GM12878 (cell line): ENCODE measurements at regions not wholly inside any gene's neighbourhood (a gene's known extent, or its start where the extent isn't known, plus 50 kb on each side); places are given as distances from the start of the nearest gene placed in this dataset.

Experiments
- ATAC-seq: fragments of 200-7000 bp; cut with Tn5 transposase; 3 replicates; pipeline ENCODE4 v1.9.1; 2020; ENCODE audit warnings: mild to moderate bottlenecking, moderate library complexity
- BruUV-seq: library from RNA; stranded (reverse); fragments of 400-500 nt; replicated peaks from 2 replicates; lab custom pipeline; 2021; lab: Mats Ljungman, UMichigan
- CTCF ChIA-PET: fragments of 300-600 bp; sonication (Branson Sonifier 250); formaldehyde crosslinking; extraction: SDS; loops from one replicate; lab custom pipeline; 2021; ENCODE audit warnings: inconsistent platforms; lab: Yijun Ruan, JAX
- POLR2A ChIA-PET: fragments of 350-600 bp; formaldehyde crosslinking; extraction: SDS; loops from one replicate; lab custom pipeline; 2021; ENCODE audit warnings: inconsistent platforms; lab: Charles Lee
- RAD21 ChIA-PET: fragments of 300-600 bp; sonication (Branson Sonifier 250); formaldehyde crosslinking; loops from one replicate; lab custom pipeline; 2023; ENCODE audit warnings: antibody characterized with exemption; ENCODE audit not compliant: unreplicated experiment; lab: Charles Lee
- SMC1A ChIA-PET: fragments of 300-600 bp; sonication (Branson Sonifier 250); formaldehyde crosslinking; loops from one replicate; lab custom pipeline; 2023; ENCODE audit not compliant: unreplicated experiment, uncharacterized antibody; lab: Charles Lee
- DNase-seq: peaks from one replicate; pipeline ENCODE4 v3.0.0-alpha.2; 2011; ENCODE audit warnings: low read depth, low spot score
- FAIRE-seq: peaks from 3 replicates; lab custom pipeline; 2011; peaks lifted over from hg19 to GRCh38; lab: Jason Lieb, UNC
- H2AFZ ChIP-seq: 2 replicates; pipeline ENCODE4 v1.6.0; 2011; ENCODE audit warnings: low read depth, low read length, control low read depth; ENCODE audit not compliant: control insufficient read depth
- H3K27ac ChIP-seq: 2 replicates; pipeline ENCODE4 v1.5.1; 2011; ENCODE audit warnings: control low read depth; ENCODE audit not compliant: control insufficient read depth, insufficient read depth
- H3K27me3 ChIP-seq, 2 experiments: replicated peaks in 1 of 2; 2 replicates each; pipeline versions ENCODE4 v1.6.0 to v1.6.1; 2011; ENCODE audit warnings: low read length in 1 of 2; ENCODE audit not compliant: control insufficient read depth in 2 of 2, insufficient read depth in 2 of 2
- H3K36me3 ChIP-seq, 2 experiments: 2 replicates each; pipeline ENCODE4 v1.5.1; 2011; ENCODE audit warnings: low read length in 1 of 2; ENCODE audit not compliant: control insufficient read depth in 2 of 2, insufficient read depth in 2 of 2
- H3K4me1 ChIP-seq: 2 replicates; pipeline ENCODE4 v1.6.1; 2011; ENCODE audit warnings: mild to moderate bottlenecking, low read length, moderate library complexity, mixed read lengths; ENCODE audit not compliant: control insufficient read depth, insufficient read depth
- H3K4me2 ChIP-seq: 2 replicates; pipeline ENCODE4 v1.6.0; 2011; ENCODE audit warnings: control low read depth; ENCODE audit not compliant: control insufficient read depth, insufficient read depth
- H3K4me3 ChIP-seq: fragments of 200-600 bp; sonication (generic); 2 replicates; pipeline ENCODE4 v1.5.1; 2016
- H3K79me2 ChIP-seq: 2 replicates; pipeline ENCODE4 v1.6.0; 2011; ENCODE audit warnings: low read length; ENCODE audit not compliant: control insufficient read depth, insufficient read depth
- H3K9ac ChIP-seq: 2 replicates; pipeline ENCODE4 v1.8.0; 2011; ENCODE audit warnings: low read length, control low read depth, mixed read lengths; ENCODE audit not compliant: control insufficient read depth, insufficient read depth
- H3K9me3 ChIP-seq: replicated peaks from 3 replicates; pipeline ENCODE4 v1.5.1; 2011; ENCODE audit warnings: mild to moderate bottlenecking, low read length; ENCODE audit not compliant: control insufficient read depth, insufficient read depth
- H4K20me1 ChIP-seq: 2 replicates; pipeline ENCODE4 v1.6.0; 2011; ENCODE audit not compliant: control insufficient read depth, insufficient read depth
- BHLHE40 ChIP-seq, 2 experiments: fragments of 450-650 bp in 1 of 2; IDR thresholded peaks; 2 replicates each; pipeline ENCODE4 v1.6.1; 2011 to 2017; ENCODE audit warnings: low read depth in 2 of 2, borderline replicate concordance in 1 of 2, improper control_type of control experiment in 1 of 2, low read length in 1 of 2, mild to moderate bottlenecking in 1 of 2
- ETV6 ChIP-seq, 2 experiments: fragments of 450-650 bp in 1 of 2; IDR thresholded peaks in 1 of 2; conservative IDR thresholded peaks in 1 of 2; 2 replicates each; pipeline ENCODE4 v1.6.1; 2014; ENCODE audit warnings: antibody characterized with exemption in 1 of 2, borderline replicate concordance in 1 of 2, low read depth in 1 of 2, mild to moderate bottlenecking in 1 of 2, moderate library complexity in 1 of 2
- FOS ChIP-seq: IDR thresholded peaks from 3 replicates; pipeline ENCODE4 v1.6.1; 2011; ENCODE audit warnings: borderline replicate concordance; ENCODE audit not compliant: insufficient read length; ENCODE audit errors: extremely low read depth
- HDAC6 ChIP-seq: fragments of 200-600 bp; sonication (generic); IDR thresholded peaks from one replicate; pipeline ENCODE4 v1.8.0; 2017; ENCODE audit warnings: antibody characterized with exemption; ENCODE audit not compliant: unreplicated experiment
- MTA3 ChIP-seq: IDR thresholded peaks from 2 replicates; pipeline ENCODE4 v1.6.1; 2012; ENCODE audit warnings: low read length, inconsistent platforms, borderline replicate concordance
- NFIC ChIP-seq: IDR thresholded peaks from 2 replicates; pipeline ENCODE4 v1.6.1; 2012; ENCODE audit warnings: low read depth, mild to moderate bottlenecking, inconsistent platforms, low read length, moderate library complexity
- SMAD1 ChIP-seq: fragments of 450-650 bp; IDR thresholded peaks from 2 replicates; pipeline ENCODE4 v1.6.1; 2018; ENCODE audit warnings: mild to moderate bottlenecking, low read depth; ENCODE audit not compliant: partially characterized antibody
- TCF3 ChIP-seq: IDR thresholded peaks from 2 replicates; pipeline ENCODE4 v1.6.1; 2012; ENCODE audit warnings: low read depth, mild to moderate bottlenecking, low read length, borderline replicate concordance; ENCODE audit not compliant: insufficient read depth
- YY1 ChIP-seq: IDR thresholded peaks from 2 replicates; pipeline ENCODE4 v1.6.1; 2011; ENCODE audit warnings: low read depth, mild to moderate bottlenecking, low read length
- WGBS: methylation state at CpG from one replicate; pipeline ENCODE4 v1.1.6; 2016; ENCODE audit warnings: low lambda C conversion rate; ENCODE audit not compliant: insufficient replicate concordance, insufficient coverage; ENCODE audit errors: missing lambda C conversion rate; 5-methylcytosine and 5-hydroxymethylcytosine counted together
- in situ Hi-C: fragments of 300-500 bp; cut with MboI; formaldehyde crosslinking; loops from 9 replicates; pipeline ENCODE4 v1.14.3; 2018; ENCODE audit warnings: mixed read lengths
- intact Hi-C: fragments of 100-400 bp; cut with micrococcal nuclease; formaldehyde crosslinking; loops from one replicate; pipeline ENCODE4 v1.14.2; 2022; ENCODE audit not compliant: unreplicated experiment
- TF ChIP-seq, protein P1 (sequence below): fragments of 450-650 bp; IDR thresholded peaks from 2 replicates; pipeline ENCODE4 v1.6.1; 2017; ENCODE audit warnings: mild to moderate bottlenecking, moderate library complexity
- TF ChIP-seq, protein P2 (sequence below): fragments of 450-650 bp; IDR thresholded peaks from 2 replicates; pipeline ENCODE4 v1.6.1; 2017; ENCODE audit warnings: low read depth, mild to moderate bottlenecking, moderate library complexity
- TF ChIP-seq, protein P3 (sequence below): fragments of 450-650 bp; IDR thresholded peaks from 2 replicates; pipeline ENCODE4 v1.6.1; 2016; ENCODE audit warnings: mild to moderate bottlenecking

DNA sequence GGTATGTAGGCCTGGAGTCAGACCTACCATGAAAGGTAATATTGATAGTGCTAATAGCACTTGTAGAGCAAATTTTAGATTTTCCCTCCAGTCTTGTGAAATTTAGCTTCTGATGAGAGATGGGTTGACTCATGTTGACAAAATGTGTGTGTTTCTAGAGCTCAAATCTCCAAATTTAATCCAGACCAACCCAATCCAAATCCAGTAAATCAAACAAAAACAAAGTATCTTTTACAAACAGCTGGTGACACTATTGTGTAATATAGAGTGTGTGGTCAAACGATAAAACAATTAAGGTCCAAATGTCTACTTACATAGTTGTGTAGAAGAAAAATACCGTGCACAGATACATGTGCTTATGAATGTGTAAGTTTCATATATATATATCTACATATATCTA, 63.4 kb upstream of the KITLG start:
- intact Hi-C loops, result no loop called here
- POLR2A ChIA-PET, result no interaction called here

More for the DNA sequence above, 63.4 kb upstream of the KITLG start:
- Histone ChIP-seq H4K20me1 (no peaks in the 10 kb centered on the region), H3K27ac (no peak overlapping the region), H3K36me3 (no peaks in the 10 kb centered on the region), H2AFZ (no peak overlapping the region), H3K4me1 (no peaks in the 10 kb centered on the region), H3K4me2 (no peak overlapping the region), H3K4me3 (no peak overlapping the region), H3K27me3 (no peaks in the 10 kb centered on the region), H3K9me3 (no peaks in the 10 kb centered on the region), H3K79me2 (no peaks in the 10 kb centered on the region), H3K9ac (no peak overlapping the region)
- ChIA-PET SMC1A (interaction anchor here (1.7 kb wide), 1 partner anchor 489 kb away, joined by 3 read pairs; no protein-coding TSS in a partner anchor), CTCF (interaction anchor here (0.8 kb wide), 1 partner anchor 350 kb away, joined by 4 read pairs; no protein-coding TSS in a partner anchor), RAD21 (no interaction called here)
- ATAC-seq (no peak), DNase-seq (no peak), FAIRE-seq (no peak)
- 42% methylated on average over 2 of the region's 2 CpGs for WGBS
- no TSS peak for BruUV-seq
- in situ Hi-C loops, result no loop called here
- TF ChIP-seq, protein P1, sequence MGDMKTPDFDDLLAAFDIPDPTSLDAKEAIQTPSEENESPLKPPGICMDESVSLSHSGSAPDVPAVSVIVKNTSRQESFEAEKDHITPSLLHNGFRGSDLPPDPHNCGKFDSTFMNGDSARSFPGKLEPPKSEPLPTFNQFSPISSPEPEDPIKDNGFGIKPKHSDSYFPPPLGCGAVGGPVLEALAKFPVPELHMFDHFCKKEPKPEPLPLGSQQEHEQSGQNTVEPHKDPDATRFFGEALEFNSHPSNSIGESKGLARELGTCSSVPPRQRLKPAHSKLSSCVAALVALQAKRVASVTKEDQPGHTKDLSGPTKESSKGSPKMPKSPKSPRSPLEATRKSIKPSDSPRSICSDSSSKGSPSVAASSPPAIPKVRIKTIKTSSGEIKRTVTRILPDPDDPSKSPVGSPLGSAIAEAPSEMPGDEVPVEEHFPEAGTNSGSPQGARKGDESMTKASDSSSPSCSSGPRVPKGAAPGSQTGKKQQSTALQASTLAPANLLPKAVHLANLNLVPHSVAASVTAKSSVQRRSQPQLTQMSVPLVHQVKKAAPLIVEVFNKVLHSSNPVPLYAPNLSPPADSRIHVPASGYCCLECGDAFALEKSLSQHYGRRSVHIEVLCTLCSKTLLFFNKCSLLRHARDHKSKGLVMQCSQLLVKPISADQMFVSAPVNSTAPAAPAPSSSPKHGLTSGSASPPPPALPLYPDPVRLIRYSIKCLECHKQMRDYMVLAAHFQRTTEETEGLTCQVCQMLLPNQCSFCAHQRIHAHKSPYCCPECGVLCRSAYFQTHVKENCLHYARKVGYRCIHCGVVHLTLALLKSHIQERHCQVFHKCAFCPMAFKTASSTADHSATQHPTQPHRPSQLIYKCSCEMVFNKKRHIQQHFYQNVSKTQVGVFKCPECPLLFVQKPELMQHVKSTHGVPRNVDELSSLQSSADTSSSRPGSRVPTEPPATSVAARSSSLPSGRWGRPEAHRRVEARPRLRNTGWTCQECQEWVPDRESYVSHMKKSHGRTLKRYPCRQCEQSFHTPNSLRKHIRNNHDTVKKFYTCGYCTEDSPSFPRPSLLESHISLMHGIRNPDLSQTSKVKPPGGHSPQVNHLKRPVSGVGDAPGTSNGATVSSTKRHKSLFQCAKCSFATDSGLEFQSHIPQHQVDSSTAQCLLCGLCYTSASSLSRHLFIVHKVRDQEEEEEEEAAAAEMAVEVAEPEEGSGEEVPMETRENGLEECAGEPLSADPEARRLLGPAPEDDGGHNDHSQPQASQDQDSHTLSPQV, result no peak
- TF ChIP-seq, protein P2, sequence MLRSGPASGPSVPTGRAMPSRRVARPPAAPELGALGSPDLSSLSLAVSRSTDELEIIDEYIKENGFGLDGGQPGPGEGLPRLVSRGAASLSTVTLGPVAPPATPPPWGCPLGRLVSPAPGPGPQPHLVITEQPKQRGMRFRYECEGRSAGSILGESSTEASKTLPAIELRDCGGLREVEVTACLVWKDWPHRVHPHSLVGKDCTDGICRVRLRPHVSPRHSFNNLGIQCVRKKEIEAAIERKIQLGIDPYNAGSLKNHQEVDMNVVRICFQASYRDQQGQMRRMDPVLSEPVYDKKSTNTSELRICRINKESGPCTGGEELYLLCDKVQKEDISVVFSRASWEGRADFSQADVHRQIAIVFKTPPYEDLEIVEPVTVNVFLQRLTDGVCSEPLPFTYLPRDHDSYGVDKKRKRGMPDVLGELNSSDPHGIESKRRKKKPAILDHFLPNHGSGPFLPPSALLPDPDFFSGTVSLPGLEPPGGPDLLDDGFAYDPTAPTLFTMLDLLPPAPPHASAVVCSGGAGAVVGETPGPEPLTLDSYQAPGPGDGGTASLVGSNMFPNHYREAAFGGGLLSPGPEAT, result no peak
- TF ChIP-seq HDAC6 (no peak), YY1 (no peak), TCF3 (no peak), BHLHE40 (IDR thresholded peaks at IDR 0.05; ENCODE audit: borderline replicate concordance in 1 of 2, low read depth in 2 of 2, low read length in 1 of 2) (no peak), MTA3 (no peak), SMAD1 (no peak), NFIC (no peak), ETV6 (conservative IDR thresholded peaks at IDR 0.05 in 1 of 2, IDR thresholded peaks at IDR 0.05 in 1 of 2; ENCODE audit: borderline replicate concordance in 1 of 2, low read depth in 1 of 2) (no peak), FOS (no peak)
- TF ChIP-seq, protein P3, sequence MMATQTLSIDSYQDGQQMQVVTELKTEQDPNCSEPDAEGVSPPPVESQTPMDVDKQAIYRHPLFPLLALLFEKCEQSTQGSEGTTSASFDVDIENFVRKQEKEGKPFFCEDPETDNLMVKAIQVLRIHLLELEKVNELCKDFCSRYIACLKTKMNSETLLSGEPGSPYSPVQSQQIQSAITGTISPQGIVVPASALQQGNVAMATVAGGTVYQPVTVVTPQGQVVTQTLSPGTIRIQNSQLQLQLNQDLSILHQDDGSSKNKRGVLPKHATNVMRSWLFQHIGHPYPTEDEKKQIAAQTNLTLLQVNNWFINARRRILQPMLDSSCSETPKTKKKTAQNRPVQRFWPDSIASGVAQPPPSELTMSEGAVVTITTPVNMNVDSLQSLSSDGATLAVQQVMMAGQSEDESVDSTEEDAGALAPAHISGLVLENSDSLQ, result no peak
